HEK293T (cell line): ENCODE measurements at regions not wholly inside any gene's neighbourhood (a gene's known extent, or its start where the extent isn't known, plus 50 kb on each side); places are given as distances from the start of the nearest gene placed in this dataset.

Source experiments
- CTCF ChIA-PET: fragments of 350-600 bp; formaldehyde crosslinking; extraction: SDS; loops from one replicate; lab custom pipeline; 2021; ENCODE audit warnings: antibody characterized with exemption, inconsistent platforms; lab: Yijun Ruan, JAX
- POLR2A ChIA-PET: fragments of 350-600 bp; formaldehyde crosslinking; extraction: SDS; loops from one replicate; lab custom pipeline; 2020; ENCODE audit warnings: antibody characterized with exemption, inconsistent platforms; lab: Yijun Ruan, JAX
- DNase-seq: peaks from one replicate; pipeline ENCODE4 v3.0.0; 2012; ENCODE audit warnings: mixed read lengths; ENCODE audit errors: extremely low spot score
- ARNT ChIP-seq: fragments of 450-650 bp; IDR thresholded peaks from 2 replicates; pipeline ENCODE4 v1.6.1; 2017; ENCODE audit warnings: mild to moderate bottlenecking
- BHLHE40 ChIP-seq: fragments of 450-650 bp; IDR thresholded peaks from 2 replicates; pipeline ENCODE4 v1.6.1; 2016; ENCODE audit warnings: mild to moderate bottlenecking, moderate library complexity, borderline replicate concordance
- CTBP1 ChIP-seq: fragments of 450-650 bp; IDR thresholded peaks from 2 replicates; pipeline ENCODE4 v1.6.1; 2016; ENCODE audit warnings: borderline replicate concordance
- ELF4 ChIP-seq: fragments of 450-650 bp; IDR thresholded peaks from 2 replicates; pipeline ENCODE4 v1.6.1; 2017; ENCODE audit warnings: antibody characterized with exemption
- FOXA1 ChIP-seq: fragments of 450-650 bp; IDR thresholded peaks from 2 replicates; pipeline ENCODE4 v1.6.1; 2016; ENCODE audit warnings: mild to moderate bottlenecking
- FOXK2 ChIP-seq: fragments of 450-650 bp; IDR thresholded peaks from 2 replicates; pipeline ENCODE4 v1.6.1; 2016; ENCODE audit warnings: mild to moderate bottlenecking
- FOXM1 ChIP-seq: fragments of 450-650 bp; IDR thresholded peaks from 2 replicates; pipeline ENCODE4 v1.6.1; 2017; ENCODE audit warnings: mild to moderate bottlenecking, borderline replicate concordance
- HDGF ChIP-seq: fragments of 450-650 bp; IDR thresholded peaks from 2 replicates; pipeline ENCODE4 v1.6.1; 2017; ENCODE audit warnings: antibody characterized with exemption, borderline replicate concordance
- L3MBTL2 ChIP-seq: fragments of 450-650 bp; conservative IDR thresholded peaks from 2 replicates; pipeline ENCODE4 v1.6.1; 2016; ENCODE audit warnings: mild to moderate bottlenecking
- LEF1 ChIP-seq: fragments of 450-650 bp; IDR thresholded peaks from 2 replicates; pipeline ENCODE4 v1.6.1; 2017; ENCODE audit warnings: mild to moderate bottlenecking, borderline replicate concordance
- NFRKB ChIP-seq: fragments of 450-650 bp; IDR thresholded peaks from 2 replicates; pipeline ENCODE4 v1.6.1; 2016; ENCODE audit warnings: mild to moderate bottlenecking, moderate library complexity
- PKNOX1 ChIP-seq: fragments of 450-650 bp; IDR thresholded peaks from 2 replicates; pipeline ENCODE4 v1.6.1; 2016
- SP1 ChIP-seq: fragments of 450-650 bp; IDR thresholded peaks from 2 replicates; pipeline ENCODE4 v1.6.1; 2017
- SUZ12 ChIP-seq: fragments of 450-650 bp; IDR thresholded peaks from 2 replicates; pipeline ENCODE4 v1.6.1; 2016; ENCODE audit warnings: mild to moderate bottlenecking
- TARDBP ChIP-seq: fragments of 450-650 bp; IDR thresholded peaks from 2 replicates; pipeline ENCODE4 v1.6.1; 2016
- ZNF384 ChIP-seq: fragments of 450-650 bp; IDR thresholded peaks from 2 replicates; pipeline ENCODE4 v1.6.1; 2016

- ChIA-PET POLR2A (no interaction called here), CTCF (interaction anchor here (1.9 kb wide), 1 partner anchor 19 kb away, joined by 12 read pairs; no protein-coding TSS in a partner anchor)
- no peak for DNase-seq
- TF ChIP-seq FOXM1, result no peak
- TF ChIP-seq HDGF, result no peak
- no peak for TF ChIP-seq TARDBP
- no peak for TF ChIP-seq SP1
- no peak for TF ChIP-seq ELF4
- no peak for TF ChIP-seq FOXK2
- TF ChIP-seq LEF1, result no peak
- no peak for TF ChIP-seq FOXA1
- TF ChIP-seq BHLHE40, result no peak
- TF ChIP-seq L3MBTL2, result no peak
- TF ChIP-seq PKNOX1, result no peak
- no peak for TF ChIP-seq SUZ12
- TF ChIP-seq ZNF384, result no peak
- no peak for TF ChIP-seq ARNT
- TF ChIP-seq CTBP1, result no peak
- no peak for TF ChIP-seq NFRKB
Observed at GRCh38 chr5:158056130-158056825, 197.3 kb upstream of the CLINT1 start.

GRCh38 chr5:158055111-158055501 is 196.2 kb upstream of the CLINT1 start:
- ChIA-PET CTCF (interaction anchor here (1.3 to 1.9 kb wide), 2 partner anchors 16 to 20 kb away, joined by 3 to 12 read pairs; no protein-coding TSS in a partner anchor), POLR2A (no interaction called here)
- TF ChIP-seq PKNOX1 (no peak), LEF1 (no peak), HDGF (no peak), NFRKB (no peak), L3MBTL2 (no peak), ZNF384 (no peak), FOXK2 (no peak), SUZ12 (no peak), FOXM1 (no peak)
- no peak for DNase-seq

GRCh38 chr5:158054223-158055110 is 195.5 kb upstream of the CLINT1 start:
- ChIA-PET CTCF (interaction anchor here (0.6 to 1.9 kb wide), 4 partner anchors 17 to 298 kb away, joined by 3 to 12 read pairs (median 6); no protein-coding TSS in a partner anchor), POLR2A (no interaction called here)
- TF ChIP-seq ARNT (no peak), LEF1 (no peak), BHLHE40 (no peak), CTBP1 (0 out of 2 replicates have a peak, but pooled peaks have one; percentile 61), ZNF384 (no peak), PKNOX1 (peak; percentile 82)
- peak; percentile 47 for DNase-seq

GRCh38 chr5:158051036-158051435 is 192.1 kb upstream of the CLINT1 start:
- CTCF ChIA-PET, result interaction anchor here (0.6 to 1.8 kb wide), 5 partner anchors 24 to 1844 kb away, joined by 3 to 12 read pairs (median 4); no protein-coding TSS in a partner anchor
- DNase-seq, result no peak
- no peak for TF ChIP-seq SUZ12
- TF ChIP-seq ZNF384, result no peak
- no peak for TF ChIP-seq FOXM1
- TF ChIP-seq BHLHE40, result no peak
- POLR2A ChIA-PET, result no interaction called here

GRCh38 chr5:158050421-158050820 is 191.5 kb upstream of the CLINT1 start:
- no peak for DNase-seq
- CTCF ChIA-PET, result interaction anchor here (0.9 to 1.8 kb wide), 2 partner anchors 25 to 36 kb away, joined by 3 to 9 read pairs; no protein-coding TSS in a partner anchor
- no peak for TF ChIP-seq CTBP1
- POLR2A ChIA-PET, result no interaction called here

GRCh38 chr5:158049459-158049858 is 190.5 kb upstream of the CLINT1 start:
- ChIA-PET CTCF (interaction anchor here (1.8 kb wide), 1 partner anchor 26 kb away, joined by 9 read pairs; no protein-coding TSS in a partner anchor), POLR2A (no interaction called here)
- no peak for TF ChIP-seq ZNF384
- no peak for TF ChIP-seq CTBP1
- TF ChIP-seq PKNOX1, result no peak
- TF ChIP-seq SUZ12, result no peak
- TF ChIP-seq TARDBP, result no peak
- TF ChIP-seq HDGF, result no peak
- no peak for TF ChIP-seq L3MBTL2
- no peak for TF ChIP-seq FOXK2
- no peak for TF ChIP-seq LEF1
- no peak for TF ChIP-seq ELF4
- no peak for TF ChIP-seq SP1
- TF ChIP-seq FOXA1, result no peak
- TF ChIP-seq FOXM1, result no peak
- no peak for TF ChIP-seq ARNT
- TF ChIP-seq NFRKB, result no peak
- TF ChIP-seq BHLHE40, result no peak
- DNase-seq, result no peak
